Spleen (tissue), 7 donors: ENCODE measurements at regions not wholly inside any gene's neighbourhood (a gene's known extent, or its start where the extent isn't known, plus 50 kb on each side); places are given as distances from the start of the nearest gene placed in this dataset.

ENCODE experiments used
- CTCF ChIP-seq, 11 experiments: fragments of 200-600 bp in 7 of 11; fragments of 450-650 bp in 4 of 11; sonication (generic) in 4 of 11; IDR thresholded peaks in 8 of 11; conservative IDR thresholded peaks in 3 of 11; 1 replicate in 7 of 11; 2 replicates in 4 of 11; pipeline versions ENCODE4 v1.4.0 to v1.8.0; 2016 to 2021; ENCODE audit warnings: antibody characterized with exemption in 11 of 11, inconsistent platforms in 4 of 11, mild to moderate bottlenecking in 1 of 11
- POLR2AphosphoS5 ChIP-seq, 3 donors: sonication (generic); formaldehyde crosslinking; IDR thresholded peaks; one replicate each; pipeline ENCODE4 v1.5.1; 2017; ENCODE audit warnings: antibody characterized with exemption in 3 of 3
- donor health status: DM: no; HTN: no; CAD: no; lungs with moderate emphysema.
- donor health status: DM: no; HTN: no; CAD: no.
- donor health status: DM: no; HTN: no; CAD: no.

- no peak for TF ChIP-seq CTCF (IDR thresholded peaks at IDR 0.05 in 8 of 11, conservative IDR thresholded peaks at IDR 0.05 in 3 of 11)
- no peak for TF ChIP-seq POLR2AphosphoS5 (IDR thresholded peaks at IDR 0.05)
Observed at GRCh38 chr7:117960351-117960750, 87.1 kb upstream of the CTTNBP2 start.
